ENCODE measurements at regions not wholly inside any gene's neighbourhood (a gene's known extent, or its start where the extent isn't known, plus 50 kb on each side); places are given as distances from the start of the nearest gene placed in this dataset.

- no peak for DNase-seq
Measured at GRCh38 chr5:176181271-176181855, 56.9 kb upstream of the SIMC1 start.

- no peak for DNase-seq
Measured at GRCh38 chr5:176183321-176184074, 54.7 kb upstream of the SIMC1 start.

- DNase-seq: no peak
Measured at GRCh38 chr5:176184608-176185132, 53.6 kb upstream of the SIMC1 start.

- no peak for DNase-seq
Measured at GRCh38 chr5:176185133-176185733, 53.0 kb upstream of the SIMC1 start.

GRCh38 chr5:176186107-176186506 is 52.1 kb upstream of the SIMC1 start:
- DNase-seq: no peak

GRCh38 chr5:176187276-176188062 is 50.8 kb upstream of the SIMC1 start:
- DNase-seq: no peak

- no peak for DNase-seq
Measured at GRCh38 chr5:176188085-176188484, 50.1 kb upstream of the SIMC1 start.
